OCI-LY1 (cell line): ENCODE measurements at regions not wholly inside any gene's neighbourhood (a gene's known extent, or its start where the extent isn't known, plus 50 kb on each side); places are given as distances from the start of the nearest gene placed in this dataset.

Experiments used
- H2AFZ ChIP-seq: fragments of 200-600 bp; sonication (generic), shearing (Covaris generic); 2 replicates; pipeline ENCODE4 v1.6.0; 2014; ENCODE audit warnings: antibody characterized with exemption, mild to moderate bottlenecking, low read length
- H3F3A ChIP-seq: fragments of 200-600 bp; sonication (generic), shearing (Covaris generic); 2 replicates; pipeline ENCODE4 v1.6.0; 2014; ENCODE audit warnings: mild to moderate bottlenecking, antibody characterized with exemption, low read length, moderate library complexity; ENCODE audit not compliant: insufficient read depth
- H3K27ac ChIP-seq: fragments of 200-600 bp; sonication (generic); 2 replicates; pipeline ENCODE4 v1.5.1; 2014; ENCODE audit warnings: low read length, mixed run types, mild to moderate bottlenecking, low read depth; ENCODE audit not compliant: poor library complexity, severe bottlenecking
- H3K27me3 ChIP-seq: fragments of 200-600 bp; sonication (generic); 2 replicates; pipeline ENCODE4 v1.6.0; 2014; ENCODE audit warnings: antibody characterized with exemption, mild to moderate bottlenecking, low read length, moderate library complexity; ENCODE audit not compliant: insufficient read depth
- H3K36me3 ChIP-seq: fragments of 200-600 bp; sonication (generic); 2 replicates; pipeline ENCODE4 v1.6.1; 2014; ENCODE audit warnings: mild to moderate bottlenecking, antibody characterized with exemption, low read length, moderate library complexity, mixed read lengths; ENCODE audit not compliant: insufficient read depth
- H3K4me1 ChIP-seq: fragments of 200-600 bp; sonication (generic); 2 replicates; pipeline ENCODE4 v1.5.1; 2014; ENCODE audit warnings: mild to moderate bottlenecking, low read length, moderate library complexity; ENCODE audit not compliant: insufficient read depth, severe bottlenecking
- H3K4me2 ChIP-seq: fragments of 200-600 bp; sonication (generic), shearing (Covaris generic); 2 replicates; pipeline ENCODE4 v1.6.1; 2014; ENCODE audit warnings: low read length
- H3K4me3 ChIP-seq: fragments of 200-600 bp; sonication (generic); 2 replicates; pipeline ENCODE4 v1.5.1; 2014; ENCODE audit warnings: low read length, low read depth, mild to moderate bottlenecking, mixed read lengths; ENCODE audit not compliant: poor library complexity, severe bottlenecking
- H3K79me2 ChIP-seq: fragments of 200-600 bp; shearing (Covaris generic); 2 replicates; pipeline ENCODE4 v1.6.1; 2016; ENCODE audit warnings: mixed run types, low read length, mixed read lengths; ENCODE audit not compliant: insufficient read depth
- H3K9ac ChIP-seq: fragments of 200-600 bp; sonication (generic), shearing (Covaris generic); 2 replicates; pipeline ENCODE4 v1.6.1; 2014; ENCODE audit warnings: mild to moderate bottlenecking, low read length, mixed read lengths
- H3K9me2 ChIP-seq: fragments of 200-600 bp; sonication (generic), shearing (Covaris generic); 2 replicates; pipeline ENCODE4 v1.6.1; 2014; ENCODE audit warnings: low read depth, mild to moderate bottlenecking, low read length, mixed read lengths
- H3K9me3 ChIP-seq: fragments of 200-600 bp; shearing (Covaris generic); 2 replicates; pipeline ENCODE4 v1.6.1; 2014; ENCODE audit warnings: low read length, mixed read lengths
- H4K20me1 ChIP-seq: fragments of 200-600 bp; sonication (generic), shearing (Covaris generic); 2 replicates; pipeline ENCODE4 v1.6.0; 2016; ENCODE audit warnings: mild to moderate bottlenecking, low read length; ENCODE audit not compliant: insufficient read depth
- EZH2 ChIP-seq: fragments of 200-600 bp; sonication (generic), shearing (Covaris generic); IDR thresholded peaks from 2 replicates; pipeline ENCODE4 v1.8.0; 2017; ENCODE audit warnings: borderline replicate concordance, mixed run types, mild to moderate bottlenecking, antibody characterized with exemption, low read length, moderate library complexity, mixed read lengths
- TF ChIP-seq, protein P1 (sequence below): fragments of 200-600 bp; sonication (generic), shearing (Covaris generic); IDR thresholded peaks from 2 replicates; pipeline ENCODE4 v1.5.1; 2017; ENCODE audit warnings: mild to moderate bottlenecking, antibody characterized with exemption, low read length, moderate library complexity, mixed read lengths

DNA sequence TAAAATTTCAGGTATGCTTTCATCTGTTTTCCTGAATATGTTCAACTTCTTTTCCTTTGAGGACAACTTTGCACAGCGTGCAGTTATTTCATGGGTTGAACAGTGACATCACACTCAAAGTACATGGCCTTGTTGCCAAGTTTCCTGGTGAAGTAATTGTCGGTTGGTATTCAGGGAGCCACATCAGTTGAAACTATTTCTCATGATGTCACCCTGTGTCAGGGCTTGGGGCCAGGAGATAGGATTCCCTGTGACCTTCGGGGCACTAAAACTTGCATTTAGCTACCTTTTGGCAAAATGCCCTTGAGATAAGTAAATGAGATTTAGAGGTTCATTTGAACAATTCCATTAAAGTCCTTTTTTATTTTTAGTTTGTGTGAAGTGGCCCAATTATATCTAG lies 383.9 kb downstream of the SH3GL2 start:
- H3K9ac ChIP-seq: no peak overlapping the region
- no peak overlapping the region for H2AFZ ChIP-seq
- H3K27ac ChIP-seq: no peak overlapping the region
- H3K4me1 ChIP-seq: no peaks in the 10 kb centered on the region
- H3K9me2 ChIP-seq: no peaks in the 10 kb centered on the region
- no peaks in the 10 kb centered on the region for H4K20me1 ChIP-seq
- no peaks in the 10 kb centered on the region for H3K36me3 ChIP-seq
- H3F3A ChIP-seq: no peaks in the 10 kb centered on the region
- no peak overlapping the region for H3K4me3 ChIP-seq
- H3K79me2 ChIP-seq: no peaks in the 10 kb centered on the region
- no peaks in the 10 kb centered on the region for H3K9me3 ChIP-seq
- no peak overlapping the region for H3K4me2 ChIP-seq
- TF ChIP-seq EZH2: no peak
- no peaks in the 10 kb centered on the region for H3K27me3 ChIP-seq

DNA sequence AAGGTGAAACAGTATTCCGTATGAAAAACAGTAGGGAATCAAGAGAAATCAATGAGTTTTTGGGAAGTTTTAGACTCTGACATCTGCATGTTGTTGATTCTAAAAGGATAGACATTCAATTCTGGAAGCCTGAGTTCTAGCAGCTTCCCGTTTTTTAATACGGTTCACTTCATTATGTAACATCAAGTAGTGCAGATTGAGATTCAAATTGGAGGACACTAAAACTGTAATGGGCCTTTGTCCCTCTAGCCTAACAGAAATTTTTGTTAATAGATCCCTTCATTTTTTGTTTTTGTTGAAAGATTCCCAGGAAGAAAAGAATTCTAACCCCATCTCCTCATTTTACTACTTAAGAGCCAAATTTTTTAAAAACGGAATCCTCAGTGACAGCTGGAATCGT lies 384.6 kb downstream of the SH3GL2 start:
- no peaks in the 10 kb centered on the region for H3K9me2 ChIP-seq
- no peaks in the 10 kb centered on the region for H3K36me3 ChIP-seq
- H3K27ac ChIP-seq: no peak overlapping the region
- H2AFZ ChIP-seq: no peak overlapping the region
- H3K4me1 ChIP-seq: no peaks in the 10 kb centered on the region
- H3K4me3 ChIP-seq: no peak overlapping the region
- H3F3A ChIP-seq: no peaks in the 10 kb centered on the region
- H3K4me2 ChIP-seq: no peak overlapping the region
- H3K9ac ChIP-seq: no peak overlapping the region
- no peak for TF ChIP-seq EZH2
- TF ChIP-seq, protein P1, sequence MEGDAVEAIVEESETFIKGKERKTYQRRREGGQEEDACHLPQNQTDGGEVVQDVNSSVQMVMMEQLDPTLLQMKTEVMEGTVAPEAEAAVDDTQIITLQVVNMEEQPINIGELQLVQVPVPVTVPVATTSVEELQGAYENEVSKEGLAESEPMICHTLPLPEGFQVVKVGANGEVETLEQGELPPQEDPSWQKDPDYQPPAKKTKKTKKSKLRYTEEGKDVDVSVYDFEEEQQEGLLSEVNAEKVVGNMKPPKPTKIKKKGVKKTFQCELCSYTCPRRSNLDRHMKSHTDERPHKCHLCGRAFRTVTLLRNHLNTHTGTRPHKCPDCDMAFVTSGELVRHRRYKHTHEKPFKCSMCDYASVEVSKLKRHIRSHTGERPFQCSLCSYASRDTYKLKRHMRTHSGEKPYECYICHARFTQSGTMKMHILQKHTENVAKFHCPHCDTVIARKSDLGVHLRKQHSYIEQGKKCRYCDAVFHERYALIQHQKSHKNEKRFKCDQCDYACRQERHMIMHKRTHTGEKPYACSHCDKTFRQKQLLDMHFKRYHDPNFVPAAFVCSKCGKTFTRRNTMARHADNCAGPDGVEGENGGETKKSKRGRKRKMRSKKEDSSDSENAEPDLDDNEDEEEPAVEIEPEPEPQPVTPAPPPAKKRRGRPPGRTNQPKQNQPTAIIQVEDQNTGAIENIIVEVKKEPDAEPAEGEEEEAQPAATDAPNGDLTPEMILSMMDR: no peak
- H4K20me1 ChIP-seq: no peaks in the 10 kb centered on the region
- H3K9me3 ChIP-seq: no peaks in the 10 kb centered on the region
- no peaks in the 10 kb centered on the region for H3K79me2 ChIP-seq
- no peaks in the 10 kb centered on the region for H3K27me3 ChIP-seq

DNA sequence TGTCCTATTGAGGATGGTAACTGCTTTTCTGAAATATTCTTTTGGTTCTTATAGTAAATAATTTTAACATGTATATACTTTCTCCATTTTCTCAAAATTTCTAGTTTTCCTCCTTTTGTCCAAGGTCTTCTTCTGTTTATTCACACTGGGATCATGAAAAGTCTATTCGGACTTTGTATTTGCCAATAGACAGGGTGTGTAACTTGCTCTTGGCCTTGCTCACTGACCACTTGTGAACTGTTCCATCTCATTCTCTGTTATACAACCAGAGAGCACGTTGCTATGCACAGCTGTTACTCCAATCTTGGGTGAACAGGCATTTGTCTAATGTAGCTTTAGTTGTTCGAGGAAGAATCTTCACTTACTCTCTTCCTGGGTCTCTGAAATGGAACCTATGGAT lies 388.9 kb downstream of the SH3GL2 start:
- no peaks in the 10 kb centered on the region for H3K4me1 ChIP-seq
- H3K9me3 ChIP-seq: no peaks in the 10 kb centered on the region
- TF ChIP-seq, protein P1: no peak
- no peak for TF ChIP-seq EZH2
- no peak overlapping the region for H3K27ac ChIP-seq
- H3K36me3 ChIP-seq: no peaks in the 10 kb centered on the region
- H3K9ac ChIP-seq: no peak overlapping the region
- H3K79me2 ChIP-seq: no peaks in the 10 kb centered on the region
- H3K4me3 ChIP-seq: no peak overlapping the region
- H2AFZ ChIP-seq: no peak overlapping the region
- no peak overlapping the region for H3K4me2 ChIP-seq
- H4K20me1 ChIP-seq: no peaks in the 10 kb centered on the region
- H3K27me3 ChIP-seq: no peaks in the 10 kb centered on the region
- H3F3A ChIP-seq: no peaks in the 10 kb centered on the region
- H3K9me2 ChIP-seq: no peaks in the 10 kb centered on the region

DNA sequence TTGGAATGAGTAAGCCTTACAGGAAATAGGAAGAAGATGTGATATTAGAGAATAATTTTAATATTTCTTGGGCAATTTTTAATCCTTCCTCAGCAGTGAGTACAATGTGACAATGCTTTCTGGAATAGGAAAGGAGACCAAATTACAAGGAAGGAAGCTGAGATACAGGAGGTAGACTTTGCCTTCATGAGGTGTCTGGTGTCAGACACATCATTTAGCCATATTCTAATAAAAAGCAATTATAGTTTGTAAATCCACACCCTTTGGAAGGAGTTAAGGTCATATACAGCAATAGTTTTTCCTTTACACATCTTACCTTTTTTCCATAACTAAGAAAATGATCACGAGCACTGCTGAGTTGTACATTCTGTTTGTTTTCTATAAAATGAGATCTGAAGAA lies 390.4 kb downstream of the SH3GL2 start:
- H3K27ac ChIP-seq: no peak overlapping the region
- no peaks in the 10 kb centered on the region for H3F3A ChIP-seq
- no peaks in the 10 kb centered on the region for H3K36me3 ChIP-seq
- no peak overlapping the region for H3K4me2 ChIP-seq
- H3K4me1 ChIP-seq: no peaks in the 10 kb centered on the region
- no peaks in the 10 kb centered on the region for H3K27me3 ChIP-seq
- no peaks in the 10 kb centered on the region for H3K9me3 ChIP-seq
- no peaks in the 10 kb centered on the region for H3K79me2 ChIP-seq
- no peaks in the 10 kb centered on the region for H4K20me1 ChIP-seq
- H3K9ac ChIP-seq: no peak overlapping the region
- no peak overlapping the region for H2AFZ ChIP-seq
- TF ChIP-seq EZH2: no peak
- TF ChIP-seq, protein P1: no peak
- no peaks in the 10 kb centered on the region for H3K9me2 ChIP-seq
- H3K4me3 ChIP-seq: no peak overlapping the region
